Activated CD8-positive, alpha-beta memory T cell treated with anti-CD3 and anti-CD28 coated beads, Interleukin-2, amount 50 U/mL, for 24 hours (primary cell): ENCODE measurements at regions not wholly inside any gene's neighbourhood (a gene's known extent, or its start where the extent isn't known, plus 50 kb on each side); places are given as distances from the start of the nearest gene placed in this dataset.
"Not testable (repeated sequence)": the region's sequence is repeated elsewhere in the genome, so short reads cannot be mapped to it uniquely, and the experiment has no call there.

Experiments
- DNase-seq: peaks from one replicate; pipeline ENCODE4 v3.0.0-alpha.2; 2020; ENCODE audit errors: extremely low read depth

DNA sequence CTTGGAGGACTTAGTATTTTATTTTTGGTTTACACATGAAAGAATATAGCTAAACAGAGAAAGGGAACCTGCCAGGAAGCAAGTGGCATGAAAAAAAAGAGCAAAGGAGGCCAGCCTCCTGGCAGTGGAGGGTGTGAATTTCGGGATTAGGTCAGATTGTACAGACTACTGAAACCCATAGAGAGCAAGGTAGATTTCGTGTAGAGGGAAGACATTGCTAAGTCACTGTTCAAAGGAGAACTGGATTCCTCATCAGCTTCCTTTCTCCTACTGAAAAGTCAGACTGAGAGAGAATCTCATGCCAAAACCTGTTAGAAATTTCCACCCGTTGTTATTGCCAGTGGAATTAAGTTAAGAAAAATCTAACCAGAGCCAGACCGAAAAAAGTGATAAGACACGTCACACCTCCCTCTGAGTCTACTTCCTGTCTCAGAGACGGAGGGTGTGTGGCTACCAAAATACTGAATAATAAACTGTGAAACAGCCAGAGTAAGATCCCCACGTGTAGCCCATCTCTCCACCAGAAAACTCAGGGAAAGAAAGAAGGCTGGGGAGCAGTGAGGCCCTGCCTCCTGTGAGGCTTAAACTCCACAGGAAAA is 118.8 kb downstream of the SKIDA1 start:
- no peak for DNase-seq

DNA sequence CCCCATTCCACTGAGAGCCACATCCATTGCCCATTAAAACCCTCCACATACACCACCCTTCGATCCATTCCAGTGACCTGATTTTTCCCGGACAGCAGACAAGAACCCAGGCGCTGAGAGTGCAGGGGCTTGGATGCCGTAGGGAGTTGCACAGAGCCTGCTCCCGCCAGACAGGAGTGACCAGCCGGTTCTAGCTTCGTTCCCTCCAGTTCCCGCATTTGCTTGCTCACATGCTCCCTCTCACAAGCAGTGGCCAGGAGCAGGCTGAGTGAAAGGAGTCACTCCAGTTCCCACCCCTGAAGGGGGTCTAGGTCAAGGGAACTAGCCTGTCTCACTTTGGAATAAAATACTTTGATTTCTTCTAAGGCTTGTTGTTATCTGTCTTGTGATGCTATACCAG is 119.5 kb downstream of the SKIDA1 start:
- no peak for DNase-seq

DNA sequence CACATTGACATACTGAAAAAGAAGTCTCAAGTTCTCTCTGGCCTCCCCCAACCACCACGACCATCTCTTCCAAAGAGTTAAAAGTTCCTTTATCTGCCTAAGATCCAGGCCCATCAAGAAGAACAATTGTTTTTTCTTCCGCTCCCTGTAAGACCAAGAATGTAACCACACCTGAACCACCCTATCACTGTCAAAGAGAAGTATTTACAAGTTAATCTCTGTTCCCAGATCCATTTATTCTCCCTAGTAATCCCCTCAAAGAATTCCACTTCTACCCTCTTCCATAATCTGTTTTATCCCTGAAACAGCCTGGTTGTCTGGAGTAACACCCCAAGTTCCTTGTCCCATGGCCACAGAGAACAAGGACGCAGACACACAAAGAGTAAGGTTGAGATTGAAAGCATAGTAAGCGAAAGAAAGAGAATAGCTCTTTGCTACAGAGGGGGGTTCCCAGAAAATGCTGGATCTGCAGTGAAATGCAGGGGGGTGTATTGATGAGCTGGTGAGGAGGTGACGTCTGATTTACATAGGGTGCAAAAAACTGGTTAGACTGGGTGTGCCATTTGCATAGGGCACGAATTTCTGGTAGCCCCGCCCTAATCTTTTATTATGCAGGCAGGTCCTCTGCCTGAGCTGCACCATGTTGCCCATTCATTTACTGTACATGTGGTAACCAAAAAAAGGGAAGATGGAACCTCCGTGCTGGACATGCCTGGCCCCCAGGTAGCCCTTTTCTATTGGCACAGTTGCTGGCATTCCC is 122.0 kb downstream of the SKIDA1 start:
- DNase-seq: no peak

DNA sequence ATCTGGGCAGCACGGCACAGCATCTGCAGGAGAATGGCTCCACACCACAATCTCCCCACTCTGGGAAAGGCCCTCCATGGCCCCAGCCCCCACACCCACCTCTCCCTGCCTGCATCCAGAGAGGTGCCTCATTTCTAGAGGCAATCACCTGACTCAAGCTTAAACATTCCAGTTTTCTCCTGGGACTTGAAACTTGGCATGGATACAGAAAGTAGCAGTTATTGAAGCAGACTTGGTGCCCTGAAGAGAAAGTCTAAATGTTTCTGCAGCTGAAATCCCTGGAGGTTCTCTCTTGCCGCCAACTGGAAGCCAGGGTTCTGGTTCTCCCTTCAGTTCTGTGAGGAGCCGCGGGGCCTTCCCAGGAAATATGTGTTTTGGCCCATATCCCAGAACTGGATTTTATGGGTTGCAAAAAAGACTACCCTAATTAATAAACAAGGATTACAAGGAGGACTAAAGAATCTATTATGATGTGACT is 122.8 kb downstream of the SKIDA1 start:
- no peak for DNase-seq

DNA sequence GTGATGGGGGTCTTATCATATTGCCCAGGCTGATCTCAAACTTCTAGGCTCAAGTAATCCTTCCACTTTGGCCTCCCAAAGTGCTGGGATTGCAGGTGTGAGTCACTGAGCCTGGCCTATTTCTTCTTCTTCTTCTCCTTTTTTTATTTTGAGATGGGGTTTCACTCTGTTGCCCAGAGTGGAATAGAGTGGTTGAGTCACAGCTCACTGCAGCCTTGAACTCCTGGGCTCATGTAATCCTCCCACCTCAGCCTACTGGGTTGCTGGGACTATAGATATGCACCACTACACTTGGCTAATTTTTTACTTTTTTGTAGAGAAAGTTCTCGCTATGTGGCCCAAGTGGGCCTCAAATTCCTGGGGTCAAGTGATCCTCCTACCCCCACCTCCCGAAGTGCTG is 124.3 kb downstream of the SKIDA1 start:
- no peak for DNase-seq

DNA sequence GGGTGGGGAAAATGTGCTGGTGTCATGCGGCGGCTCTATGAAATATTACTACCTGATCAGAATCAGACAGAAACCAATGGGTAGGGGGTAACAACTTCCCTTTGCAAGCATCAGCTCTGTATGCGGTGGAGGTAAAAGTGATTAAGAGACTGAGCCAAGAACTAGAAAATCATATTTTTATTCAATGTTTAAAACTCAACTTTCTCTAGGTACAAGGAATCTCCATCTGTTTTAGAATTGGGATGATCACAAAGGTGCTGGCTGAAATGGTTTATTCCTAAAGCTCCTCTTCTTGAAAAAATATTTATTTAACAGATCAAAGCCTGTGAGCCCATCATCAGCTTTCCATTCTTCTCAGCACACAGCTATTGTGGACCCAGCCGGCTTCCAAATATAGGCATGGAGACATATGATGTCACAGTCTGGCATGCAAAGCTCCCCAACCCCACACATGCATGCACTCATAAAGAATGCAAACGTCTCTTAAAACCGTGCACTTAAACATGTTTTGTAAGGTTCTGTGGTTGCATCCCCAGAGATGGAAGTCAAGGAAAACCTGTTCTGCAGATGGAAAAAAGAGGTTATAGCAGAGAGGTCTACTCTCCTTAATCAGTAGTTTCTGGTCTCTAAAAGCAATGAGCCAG is 126.0 kb downstream of the SKIDA1 start:
- no peak for DNase-seq

DNA sequence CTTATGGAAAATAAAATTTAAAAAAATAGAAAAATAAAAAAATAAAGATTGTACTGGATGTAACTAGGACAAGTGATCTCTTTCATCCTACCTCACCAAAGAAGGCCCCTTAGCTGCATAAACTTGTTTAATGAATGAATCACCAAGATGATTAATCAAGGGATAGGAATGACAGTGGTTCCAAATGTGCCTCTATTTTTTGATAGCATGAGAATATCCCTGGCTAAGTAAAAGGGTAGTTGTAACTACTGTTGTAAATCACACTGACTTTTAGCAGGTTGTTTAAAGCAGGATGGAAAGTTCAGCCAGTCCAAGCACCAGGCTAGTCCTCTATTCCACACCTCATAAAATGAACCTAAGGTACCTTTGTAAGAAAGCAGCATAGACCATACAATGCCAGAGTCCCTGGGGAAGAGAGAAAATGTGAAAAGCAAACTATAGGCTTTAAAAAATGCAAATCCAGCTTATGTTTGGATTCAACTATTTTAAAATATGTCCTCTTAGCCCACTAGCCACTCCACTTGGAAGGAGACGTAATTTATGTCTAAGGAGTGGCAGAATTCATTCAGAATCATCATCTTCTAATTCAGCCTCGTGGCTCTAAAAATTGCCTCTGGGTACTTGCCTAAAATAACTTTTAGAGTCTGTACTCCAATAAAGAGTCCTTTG is 126.8 kb downstream of the SKIDA1 start:
- DNase-seq: no peak

DNA sequence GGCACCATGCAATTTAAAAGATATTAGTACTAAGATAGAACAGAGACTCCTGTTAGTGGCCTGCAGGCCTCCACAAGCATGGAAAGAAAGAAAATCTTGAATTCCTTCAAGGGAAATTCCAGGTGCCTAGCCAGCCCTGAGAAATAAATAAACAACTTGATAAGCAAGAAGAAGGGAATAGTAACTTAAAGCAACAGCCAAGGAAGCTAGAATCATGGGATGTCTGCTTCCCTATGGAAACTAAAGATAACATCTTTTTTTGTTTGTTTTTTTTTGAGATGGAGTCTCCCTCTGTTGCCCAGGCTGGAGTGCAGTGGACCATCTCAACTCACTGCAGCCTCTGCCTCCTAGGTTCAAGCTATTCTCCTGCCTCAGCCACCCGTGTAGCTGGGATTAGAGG is 128.6 kb downstream of the SKIDA1 start:
- DNase-seq: no peak

DNA sequence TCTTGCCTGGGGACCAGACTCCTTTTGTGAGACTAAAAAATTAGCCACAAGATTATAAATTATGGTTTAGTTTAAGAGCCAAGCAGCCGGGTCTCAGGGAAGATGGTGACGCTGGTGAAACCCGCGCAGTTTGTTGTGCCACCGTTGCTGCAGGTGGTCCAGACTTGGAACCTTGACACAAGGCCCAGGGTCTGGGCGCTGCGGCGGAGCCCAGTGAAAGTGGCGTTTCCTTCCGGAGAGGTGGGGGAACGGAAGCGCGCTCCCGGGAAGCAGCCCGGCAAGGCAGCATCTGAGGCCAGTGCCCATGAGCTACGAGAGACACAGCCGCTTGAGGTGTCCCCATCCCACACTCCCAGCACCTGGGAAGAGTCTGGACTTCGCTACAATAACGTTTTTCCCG is 131.6 kb downstream of the SKIDA1 start:
- DNase-seq: no peak

DNA sequence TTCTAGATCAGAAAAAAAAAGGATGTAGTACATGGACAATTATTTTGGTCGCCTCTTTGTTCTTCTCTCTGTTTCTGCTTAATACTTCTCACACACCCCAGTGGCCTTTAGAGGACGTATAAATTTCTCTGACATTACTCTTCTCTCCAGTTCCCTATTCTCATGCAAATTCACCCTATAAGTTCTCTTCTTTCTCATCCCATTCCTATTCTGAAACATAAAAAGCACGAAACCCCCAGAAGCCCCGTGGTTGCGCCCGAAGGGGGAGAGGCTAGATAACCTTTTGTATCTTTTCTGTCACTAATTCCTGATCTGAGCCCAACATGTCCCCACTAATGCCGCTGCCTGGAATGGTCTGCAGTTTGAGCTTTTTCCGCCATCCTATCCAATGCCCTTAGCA is 136.9 kb downstream of the SKIDA1 start:
- DNase-seq: no peak

DNA sequence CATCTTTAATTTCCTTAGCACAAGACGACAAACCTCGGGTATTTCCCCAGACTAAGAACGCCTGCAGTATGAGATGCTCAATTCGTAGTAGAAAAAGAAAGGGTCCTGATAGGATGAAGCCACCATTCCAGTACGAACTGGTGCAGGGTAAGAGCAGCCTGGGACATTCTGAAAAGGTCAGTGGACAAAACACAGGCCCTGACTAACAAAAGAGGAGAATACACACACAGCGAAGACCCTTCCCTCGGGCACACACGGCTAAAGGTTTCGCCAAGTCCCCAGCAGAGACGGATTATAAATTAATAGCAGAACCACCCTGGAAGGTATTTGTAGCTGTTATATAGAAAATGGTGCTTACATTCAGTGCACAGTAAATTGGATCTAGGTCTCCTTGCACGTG is 137.6 kb downstream of the SKIDA1 start:
- no peak for DNase-seq

DNA sequence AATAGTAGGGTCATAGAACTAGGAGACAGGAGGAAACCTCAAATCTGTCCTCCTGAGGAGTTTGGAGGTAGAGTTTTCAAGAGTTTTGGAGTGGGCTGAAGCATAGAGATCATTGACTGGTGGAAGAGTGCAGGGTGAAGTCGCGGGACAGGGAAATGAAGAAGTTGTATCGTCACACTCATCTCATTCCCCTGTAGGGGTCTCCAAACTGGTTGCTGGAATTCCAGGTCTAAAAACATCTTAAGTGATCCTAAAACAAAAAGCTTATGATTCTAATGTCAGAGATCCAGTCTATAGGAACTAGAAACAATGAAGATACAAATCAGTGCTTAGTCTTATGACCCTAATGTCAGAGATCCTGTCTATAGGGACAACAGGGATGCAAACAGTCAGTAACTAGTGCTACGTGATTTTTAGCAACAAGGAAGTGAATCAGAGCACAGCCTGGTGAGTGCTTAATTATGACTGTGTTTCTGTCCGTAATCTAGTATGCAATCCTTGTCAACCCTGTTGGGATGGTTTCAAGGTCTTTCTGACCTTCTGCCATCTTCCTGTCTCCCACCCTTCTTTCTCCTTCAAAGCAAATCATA is 139.4 kb downstream of the SKIDA1 start:
- DNase-seq: no peak

DNA sequence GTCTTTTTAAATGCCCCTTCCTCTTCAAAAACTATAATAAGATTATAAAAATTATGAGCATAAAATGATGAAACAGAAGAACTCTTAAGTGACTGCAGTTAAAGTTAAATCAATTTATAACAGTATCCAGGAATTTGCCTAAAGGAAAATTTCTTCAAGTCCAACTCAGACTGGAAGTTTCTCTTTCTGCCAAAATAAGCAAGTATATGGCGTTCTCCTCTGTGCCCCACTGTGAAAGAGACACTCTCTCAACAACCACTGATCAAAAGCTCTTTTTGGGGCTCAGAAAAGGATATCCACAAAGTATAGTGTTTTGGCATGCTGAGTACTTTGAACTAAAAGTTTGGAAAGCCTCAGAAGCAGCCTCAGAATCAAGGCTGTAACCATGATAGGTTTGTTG is 139.9 kb downstream of the SKIDA1 start:
- DNase-seq: no peak

DNA sequence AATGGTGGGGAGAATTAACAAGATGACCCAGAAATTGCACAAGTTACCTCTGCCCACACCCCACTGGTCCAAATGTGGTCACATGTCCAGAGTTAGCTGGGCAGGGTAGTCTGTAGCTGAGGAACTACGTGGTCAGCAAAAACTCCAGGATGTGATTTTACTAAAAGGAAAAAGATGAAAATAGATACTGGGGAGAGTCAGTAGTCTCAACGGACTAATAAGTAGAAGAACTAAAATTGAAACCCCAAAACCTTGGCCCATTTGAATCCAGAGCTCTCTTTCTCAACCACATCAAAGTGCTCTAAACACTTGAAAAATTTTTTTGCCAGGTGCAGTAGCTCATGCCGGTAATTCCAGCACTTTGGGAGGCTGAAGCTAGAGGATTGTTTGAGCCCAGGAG is 146.3 kb downstream of the SKIDA1 start:
- DNase-seq: no peak

DNA sequence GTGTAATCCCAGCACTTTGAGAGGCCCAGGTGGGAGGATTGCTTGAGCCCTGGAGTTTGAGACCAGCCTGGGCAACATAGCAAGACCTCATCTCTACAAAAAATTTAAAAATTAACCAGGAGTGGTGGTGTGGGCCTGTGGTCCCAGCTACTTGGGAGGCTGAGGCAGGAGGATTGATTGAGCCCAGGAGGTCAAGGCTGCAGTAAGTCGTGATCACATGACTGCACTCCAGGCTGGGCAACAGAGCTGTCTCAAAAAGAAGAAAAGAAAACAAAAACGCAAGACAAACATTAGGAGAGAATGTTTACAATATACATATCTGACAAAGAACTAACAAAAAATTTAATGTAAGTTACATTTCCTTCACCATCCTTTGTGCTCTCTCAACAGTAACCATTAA is 150.2 kb downstream of the SKIDA1 start:
- DNase-seq: not testable (repeated sequence)

DNA sequence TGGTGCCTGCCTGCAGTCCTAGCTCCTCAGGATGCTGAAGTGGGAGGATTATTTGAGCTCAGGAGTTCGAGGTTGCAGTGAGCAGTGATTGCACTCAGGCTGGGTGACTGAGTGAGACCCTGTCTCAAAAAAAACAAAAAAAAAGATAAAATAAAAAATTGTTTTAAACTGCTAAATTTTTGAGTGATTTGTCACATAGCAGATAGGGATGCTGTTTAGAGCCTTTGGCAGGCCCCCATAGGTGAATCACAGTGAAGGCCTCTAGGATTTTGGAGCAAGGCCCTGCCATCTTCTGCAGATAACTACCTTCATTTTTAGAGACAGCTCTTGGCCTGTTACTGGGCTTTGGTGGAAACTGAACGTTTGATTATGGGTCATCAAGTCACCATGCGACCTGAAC is 151.6 kb downstream of the SKIDA1 start:
- DNase-seq: not testable (repeated sequence)

DNA sequence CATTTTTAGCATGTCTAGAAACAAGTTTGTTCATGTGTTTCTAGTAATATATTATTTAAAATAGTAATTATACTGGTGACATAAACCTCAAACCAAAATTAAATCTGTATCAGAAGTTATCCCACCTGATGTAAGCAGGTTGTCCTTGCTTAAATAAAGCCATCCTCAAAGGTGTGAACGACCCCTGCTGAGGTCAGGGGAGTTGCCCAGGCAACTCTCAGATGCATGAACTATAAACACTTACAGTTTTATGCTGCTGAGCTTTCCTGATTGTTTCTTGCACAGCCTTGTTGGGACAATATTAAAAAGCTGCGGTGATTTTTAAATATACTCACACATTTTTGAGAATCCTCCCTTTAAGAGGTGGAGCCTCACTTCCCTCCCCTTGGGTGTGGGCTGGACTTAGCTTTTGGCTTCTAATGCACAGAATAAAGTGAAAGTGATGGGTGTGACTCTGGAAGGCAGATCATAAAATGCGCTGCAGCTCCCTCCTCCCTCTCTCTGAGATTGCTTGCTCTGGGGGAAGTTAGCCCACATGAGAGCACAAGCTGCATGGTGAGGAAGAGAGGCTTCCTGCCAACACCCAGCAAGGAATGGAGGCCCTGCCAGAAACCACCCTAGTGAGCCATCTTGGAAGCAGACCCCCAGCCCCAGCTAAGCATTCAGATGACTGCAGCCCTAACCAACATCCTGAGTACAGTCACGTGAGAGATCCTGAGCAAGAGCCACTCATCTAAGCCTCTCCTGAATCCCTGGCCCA is 152.7 kb downstream of the SKIDA1 start:
- DNase-seq: no peak

DNA sequence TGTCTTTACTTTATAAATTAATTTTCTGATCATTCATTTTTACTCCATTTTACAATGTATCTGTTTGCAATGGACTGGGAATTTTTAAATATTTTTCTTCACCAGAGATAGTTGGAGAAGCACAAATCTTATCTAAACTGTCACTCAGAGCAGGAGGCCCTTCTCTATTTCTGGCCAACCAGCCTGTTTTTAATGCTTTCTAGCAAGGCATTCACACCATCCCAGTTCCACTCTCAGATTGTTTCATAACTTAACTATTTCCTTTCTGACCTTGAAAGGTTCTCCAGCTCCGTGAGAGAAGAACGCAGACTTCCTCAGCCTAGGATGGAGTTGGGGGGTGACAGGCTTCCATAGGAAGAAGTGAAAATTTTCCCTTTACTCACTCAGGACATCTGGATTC is 155.8 kb downstream of the SKIDA1 start:
- no peak for DNase-seq

DNA sequence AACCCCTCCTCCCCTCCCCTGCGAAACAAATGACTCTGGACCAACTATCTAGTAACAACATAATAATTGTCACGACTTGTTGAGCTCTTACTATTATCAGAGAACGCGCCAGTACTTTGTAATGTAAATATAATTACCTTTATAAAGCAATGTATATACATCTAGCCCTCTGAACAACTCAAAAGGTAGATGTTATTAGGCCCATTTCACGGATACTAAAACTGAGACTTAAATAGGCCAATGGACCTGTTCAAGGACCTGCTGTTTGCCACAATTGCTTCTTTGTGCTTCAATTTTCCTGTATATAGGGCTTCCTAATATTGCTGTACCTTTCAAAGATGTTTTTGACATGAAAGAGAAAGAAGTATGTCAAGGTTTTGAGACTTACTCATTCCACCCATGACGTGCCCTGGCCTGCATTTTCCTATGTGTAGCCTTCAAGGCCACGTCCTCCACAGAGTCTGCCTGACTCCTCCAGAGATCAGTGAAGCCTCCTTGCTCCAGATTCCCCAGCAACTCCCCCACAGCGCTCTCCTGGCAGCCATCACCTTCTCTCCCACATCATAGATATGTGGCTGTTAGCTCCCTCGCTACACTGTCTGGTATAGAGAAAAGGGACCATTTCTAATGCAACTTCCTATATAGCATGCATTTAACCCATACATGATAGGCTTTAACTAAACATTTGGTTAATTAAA is 156.6 kb downstream of the SKIDA1 start:
- no peak for DNase-seq

DNA sequence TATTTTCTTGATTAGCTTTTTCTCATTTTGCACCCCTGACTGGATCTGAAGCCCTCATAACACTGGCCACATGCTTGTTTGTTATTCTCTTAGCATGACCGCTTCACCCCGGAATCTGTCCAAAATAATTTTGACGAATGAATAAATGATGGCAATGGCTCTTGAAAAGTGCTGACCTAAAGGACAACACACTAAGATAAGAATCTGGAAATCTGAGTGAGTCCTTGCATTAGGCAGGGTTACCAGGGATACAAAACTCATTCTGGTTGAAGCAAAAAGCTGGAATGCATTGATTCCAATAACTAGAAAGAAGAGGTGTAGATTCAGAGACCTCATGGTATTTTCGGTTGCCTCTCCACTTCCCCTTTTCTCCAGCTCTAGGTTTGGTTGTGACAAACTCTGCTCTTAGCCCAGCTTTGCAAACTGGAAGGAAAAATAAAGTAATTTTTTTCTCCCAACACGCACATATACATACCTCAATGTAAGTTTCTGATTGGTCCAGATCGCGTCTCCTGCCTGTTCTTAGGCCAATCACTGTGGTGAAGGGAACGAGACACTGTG is 157.4 kb downstream of the SKIDA1 start:
- no peak for DNase-seq

DNA sequence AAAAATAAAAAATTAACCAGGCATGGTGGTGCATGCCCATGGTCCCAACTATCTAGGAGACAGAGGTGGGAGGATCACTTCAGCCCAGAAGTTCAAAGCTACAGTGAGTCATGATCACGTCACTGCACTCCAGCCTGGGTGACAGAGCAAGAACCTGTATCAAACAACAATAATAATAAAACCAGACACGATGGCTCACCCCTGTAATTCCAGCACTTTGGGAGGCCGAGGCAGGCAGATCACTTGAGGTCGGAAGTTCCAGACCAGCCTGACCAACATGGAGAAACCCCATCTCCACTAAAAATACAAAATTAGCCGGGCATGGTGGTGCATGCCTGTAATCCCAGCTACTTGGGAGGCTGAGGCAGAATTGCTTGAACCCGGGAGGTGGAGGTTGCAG is 159.4 kb downstream of the SKIDA1 start:
- not testable (repeated sequence) for DNase-seq
